ENCODE measurements at regions not wholly inside any gene's neighbourhood (a gene's known extent, or its start where the extent isn't known, plus 50 kb on each side); places are given as distances from the start of the nearest gene placed in this dataset.

GRCh38 chr6:134117409-134117808, 65.0 kb upstream of the SLC2A12 start:
- Histone ChIP-seq H3K4me3 (ENCODE audit: low read depth, low read length) (no peak overlapping the region), H3K36me3 (ENCODE audit: control insufficient read depth in 2 of 2, insufficient read depth in 1 of 2, low read length in 2 of 2) (no peaks in the 10 kb centered on the region), H3K27ac (ENCODE audit: extremely low read depth, low read depth, low read length) (no peak overlapping the region), H3K4me1 (ENCODE audit: control insufficient read depth, insufficient read depth, low read length) (no peaks in the 10 kb centered on the region), H3K9me3 (ENCODE audit: control insufficient read depth, insufficient read depth, low read depth, low read length) (no peaks in the 10 kb centered on the region)
- CTCF ChIA-PET, result interaction anchor here (0.7 to 2.2 kb wide), 8 partner anchors 8 to 1770 kb away, joined by 3 to 9 read pairs (median 4); no protein-coding TSS in a partner anchor
- POLR2A ChIA-PET, result no interaction called here
- TF ChIP-seq ZNF843 (tag by site-specific recombination; IDR thresholded peaks at IDR 0.05) (no peak), TRIM28 (IDR thresholded peaks at IDR 0.05; ENCODE audit: borderline replicate concordance, low read length) (0 out of 2 replicates have a peak, but pooled peaks have one; percentile 13), ZNF449 (tag by site-specific recombination; IDR thresholded peaks at IDR 0.05) (no peak), ZSCAN18 (tag by site-specific recombination; IDR thresholded peaks at IDR 0.05) (no peak), EGR2 (tag by site-specific recombination; IDR thresholded peaks at IDR 0.05; ENCODE audit: low read depth) (peak; percentile 58), ZFHX2 (tag by site-specific recombination; conservative IDR thresholded peaks at IDR 0.05) (peak; percentile 61)

- TF ChIP-seq IKZF3 (tag by site-specific recombination; IDR thresholded peaks at IDR 0.05) (no peak), ZNF174 (tag by site-specific recombination; IDR thresholded peaks at IDR 0.05) (no peak), ZNF768 (tag by site-specific recombination; IDR thresholded peaks at IDR 0.05) (no peak), GFI1B (tag by site-specific recombination; IDR thresholded peaks at IDR 0.05) (no peak), ZNF692 (tag by site-specific recombination; IDR thresholded peaks at IDR 0.05) (no peak), GLI4 (tag by site-specific recombination; IDR thresholded peaks at IDR 0.05) (no peak), ZNF23 (tag by site-specific recombination; IDR thresholded peaks at IDR 0.05; ENCODE audit: borderline replicate concordance) (no peak), YY2 (tag by site-specific recombination; IDR thresholded peaks at IDR 0.05) (no peak), TSHZ1 (tag by site-specific recombination; IDR thresholded peaks at IDR 0.05; ENCODE audit: borderline replicate concordance) (no peak), ZNF473 (tag by site-specific recombination; IDR thresholded peaks at IDR 0.05) (no peak), ZNF175 (tag by site-specific recombination; IDR thresholded peaks at IDR 0.05) (no peak), ZBTB6 (tag by site-specific recombination; IDR thresholded peaks at IDR 0.05) (no peak)
- no peaks in the 10 kb centered on the region for H3K4me1 ChIP-seq (ENCODE audit: control insufficient read depth, insufficient read depth, low read length)
- CTCF ChIA-PET, result interaction anchor here (0.7 to 12.3 kb wide), 3 partner anchors 6 to 18 kb away, joined by 3 to 149 read pairs (median 3); no protein-coding TSS in a partner anchor
- POLR2A ChIA-PET, result no interaction called here
- no peaks in the 10 kb centered on the region for H3K9me3 ChIP-seq (ENCODE audit: control insufficient read depth, insufficient read depth, low read depth, low read length)
- no peaks in the 10 kb centered on the region for H3K36me3 ChIP-seq (ENCODE audit: control insufficient read depth in 2 of 2, insufficient read depth in 1 of 2, low read length in 2 of 2)
- H3K4me3 ChIP-seq (ENCODE audit: low read depth, low read length), result no peak overlapping the region
- H3K27ac ChIP-seq (ENCODE audit: extremely low read depth, low read depth, low read length), result no peak overlapping the region
These were observed 63.3 kb upstream of the SLC2A12 start for GRCh38 chr6:134115715-134116074.

Data from HEK293 (cell line).